ENCODE measurements at regions not wholly inside any gene's neighbourhood (a gene's known extent, or its start where the extent isn't known, plus 50 kb on each side); places are given as distances from the start of the nearest gene placed in this dataset.

DNA sequence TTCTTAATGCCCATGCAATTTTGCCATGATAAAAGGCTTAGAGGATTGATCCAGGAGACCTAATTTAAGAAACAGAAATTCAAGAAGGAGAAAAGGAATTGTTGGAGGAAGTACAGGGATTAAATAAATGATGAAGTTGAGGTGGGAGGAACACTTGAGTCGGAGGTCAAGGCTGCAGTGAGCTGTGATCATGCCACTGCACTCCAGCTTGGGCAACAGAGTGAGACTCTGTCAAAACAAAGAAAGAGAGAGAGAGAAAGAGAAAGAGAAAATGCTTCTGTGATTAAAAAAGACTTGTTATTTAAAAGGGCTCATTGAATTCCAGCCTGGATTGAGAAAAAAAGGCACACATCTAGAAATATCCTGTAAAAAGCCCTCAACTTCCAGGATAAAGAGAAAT is 123.2 kb downstream of the B3GNT2 start:
- TF ChIP-seq POLR2AphosphoS5 (IDR thresholded peaks at IDR 0.05; ENCODE audit: insufficient read depth in 1 of 2, low read depth in 1 of 2) = no peak
- TF ChIP-seq, protein P1, sequence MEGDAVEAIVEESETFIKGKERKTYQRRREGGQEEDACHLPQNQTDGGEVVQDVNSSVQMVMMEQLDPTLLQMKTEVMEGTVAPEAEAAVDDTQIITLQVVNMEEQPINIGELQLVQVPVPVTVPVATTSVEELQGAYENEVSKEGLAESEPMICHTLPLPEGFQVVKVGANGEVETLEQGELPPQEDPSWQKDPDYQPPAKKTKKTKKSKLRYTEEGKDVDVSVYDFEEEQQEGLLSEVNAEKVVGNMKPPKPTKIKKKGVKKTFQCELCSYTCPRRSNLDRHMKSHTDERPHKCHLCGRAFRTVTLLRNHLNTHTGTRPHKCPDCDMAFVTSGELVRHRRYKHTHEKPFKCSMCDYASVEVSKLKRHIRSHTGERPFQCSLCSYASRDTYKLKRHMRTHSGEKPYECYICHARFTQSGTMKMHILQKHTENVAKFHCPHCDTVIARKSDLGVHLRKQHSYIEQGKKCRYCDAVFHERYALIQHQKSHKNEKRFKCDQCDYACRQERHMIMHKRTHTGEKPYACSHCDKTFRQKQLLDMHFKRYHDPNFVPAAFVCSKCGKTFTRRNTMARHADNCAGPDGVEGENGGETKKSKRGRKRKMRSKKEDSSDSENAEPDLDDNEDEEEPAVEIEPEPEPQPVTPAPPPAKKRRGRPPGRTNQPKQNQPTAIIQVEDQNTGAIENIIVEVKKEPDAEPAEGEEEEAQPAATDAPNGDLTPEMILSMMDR (IDR thresholded peaks at IDR 0.05) = no peak
